A673 (cell line): ENCODE measurements at regions not wholly inside any gene's neighbourhood (a gene's known extent, or its start where the extent isn't known, plus 50 kb on each side); places are given as distances from the start of the nearest gene placed in this dataset.

Source experiments
- BruUV-seq: library from RNA; stranded (reverse); fragments of 400-500 nt; replicated peaks from 2 replicates; lab custom pipeline; 2021; lab: Mats Ljungman, UMichigan
- CTCF ChIA-PET: fragments of 300-600 bp; sonication (Branson Sonifier 250); formaldehyde crosslinking; loops from one replicate; lab custom pipeline; 2022; ENCODE audit warnings: antibody characterized with exemption; lab: Charles Lee
- POLR2A ChIA-PET: fragments of 300-600 bp; sonication (Branson Sonifier 250); formaldehyde crosslinking; loops from one replicate; lab custom pipeline; 2022; ENCODE audit warnings: antibody characterized with exemption; ENCODE audit not compliant: low non-redundant PET; lab: Charles Lee
- DNase-seq: peaks from one replicate; pipeline ENCODE4 v3.0.0-alpha.2; 2015; ENCODE audit warnings: low spot score
- H3K27ac ChIP-seq: fragments of 200-600 bp; sonication (generic); 2 replicates; pipeline ENCODE4 v1.5.1; 2016; ENCODE audit warnings: mixed run types, low read depth, mild to moderate bottlenecking, mixed read lengths, antibody characterized with exemption, low read length; ENCODE audit not compliant: poor library complexity, severe bottlenecking
- H3K27me3 ChIP-seq: fragments of 200-600 bp; sonication (generic); replicated peaks from 2 replicates; pipeline ENCODE4 v1.6.1; 2017; ENCODE audit warnings: mixed run types, low read depth, mild to moderate bottlenecking, mixed read lengths, antibody characterized with exemption, low read length; ENCODE audit not compliant: insufficient read depth, poor library complexity
- H3K36me3 ChIP-seq: fragments of 200-600 bp; sonication (generic); 2 replicates; pipeline ENCODE4 v1.6.1; 2016; ENCODE audit warnings: mixed run types, mild to moderate bottlenecking, mixed read lengths, antibody characterized with exemption, low read length; ENCODE audit not compliant: insufficient read depth, poor library complexity, severe bottlenecking
- H3K4me1 ChIP-seq: fragments of 200-600 bp; sonication (generic); 2 replicates; pipeline ENCODE4 v1.6.1; 2017; ENCODE audit warnings: mixed run types, mild to moderate bottlenecking, mixed read lengths, antibody characterized with exemption, low read length; ENCODE audit not compliant: insufficient read depth, poor library complexity, severe bottlenecking
- H3K4me3 ChIP-seq: fragments of 200-600 bp; sonication (generic); 2 replicates; pipeline ENCODE4 v1.5.1; 2016; ENCODE audit warnings: low read depth, mixed run types, mild to moderate bottlenecking, mixed read lengths, low read length; ENCODE audit not compliant: poor library complexity, severe bottlenecking
- H3K9me3 ChIP-seq: fragments of 200-600 bp; sonication (generic); 2 replicates; pipeline ENCODE4 v1.6.1; 2016; ENCODE audit warnings: mixed run types, low read depth, mild to moderate bottlenecking, mixed read lengths, antibody characterized with exemption, low read length; ENCODE audit not compliant: poor library complexity, severe bottlenecking
- CTCF ChIP-seq: fragments of 300-800, 200-600 bp; sonication (generic); conservative IDR thresholded peaks from 2 replicates; pipeline ENCODE4 v1.5.1; 2017; ENCODE audit warnings: low read depth, mild to moderate bottlenecking, antibody characterized with exemption, low read length, moderate library complexity, mixed read lengths
- EZH2 ChIP-seq: fragments of 200-600 bp; sonication (generic); IDR thresholded peaks from 2 replicates; pipeline ENCODE4 v1.6.1; 2017; ENCODE audit warnings: borderline replicate concordance, low read depth, mild to moderate bottlenecking, mixed read lengths, antibody characterized with exemption, low read length; ENCODE audit not compliant: poor library complexity, severe bottlenecking
- intact Hi-C: fragments of 100-400 bp; cut with micrococcal nuclease; formaldehyde crosslinking; loops from one replicate; pipeline ENCODE4 v1.10.0; 2022; ENCODE audit not compliant: unreplicated experiment

- BruUV-seq = no TSS peak
- CTCF ChIA-PET = no interaction called here
Observed at GRCh38 chr14:98724734-98725133, 547.3 kb downstream of the BCL11B start.

GRCh38 chr14:98725191-98725590 is 546.8 kb downstream of the BCL11B start:
- intact Hi-C loops = no loop called here
- ChIA-PET POLR2A (no interaction called here), CTCF (no interaction called here)
- Histone ChIP-seq H3K36me3 (no peaks in the 10 kb centered on the region), H3K4me3 (no peak overlapping the region), H3K27ac (no peak overlapping the region), H3K4me1 (no peaks in the 10 kb centered on the region), H3K27me3 (no peaks in the 10 kb centered on the region), H3K9me3 (no peaks in the 10 kb centered on the region)
- DNase-seq = no peak
- no TSS peak for BruUV-seq
- no peak for TF ChIP-seq EZH2
- no peak for TF ChIP-seq CTCF

More at GRCh38 chr14:98724734-98725133, 547.3 kb downstream of the BCL11B start:
- TF ChIP-seq CTCF (no peak), EZH2 (no peak)
- intact Hi-C loops = no loop called here
- POLR2A ChIA-PET = no interaction called here
- Histone ChIP-seq H3K27ac (no peak overlapping the region), H3K9me3 (no peaks in the 10 kb centered on the region), H3K27me3 (no peaks in the 10 kb centered on the region), H3K36me3 (no peaks in the 10 kb centered on the region), H3K4me3 (no peak overlapping the region), H3K4me1 (no peaks in the 10 kb centered on the region)
- DNase-seq = no peak

- Histone ChIP-seq H3K27ac (no peak overlapping the region), H3K9me3 (no peaks in the 10 kb centered on the region), H3K36me3 (no peaks in the 10 kb centered on the region), H3K4me3 (no peak overlapping the region), H3K4me1 (no peaks in the 10 kb centered on the region), H3K27me3 (no peaks in the 10 kb centered on the region)
- TF ChIP-seq EZH2 (no peak), CTCF (no peak)
- no peak for DNase-seq
- POLR2A ChIA-PET = no interaction called here
- intact Hi-C loops = no loop called here
- BruUV-seq = no TSS peak
- CTCF ChIA-PET = no interaction called here
Observed at GRCh38 chr14:98725676-98726075, 546.3 kb downstream of the BCL11B start.
